ENCODE measurements at regions not wholly inside any gene's neighbourhood (a gene's known extent, or its start where the extent isn't known, plus 50 kb on each side); places are given as distances from the start of the nearest gene placed in this dataset.

DNA sequence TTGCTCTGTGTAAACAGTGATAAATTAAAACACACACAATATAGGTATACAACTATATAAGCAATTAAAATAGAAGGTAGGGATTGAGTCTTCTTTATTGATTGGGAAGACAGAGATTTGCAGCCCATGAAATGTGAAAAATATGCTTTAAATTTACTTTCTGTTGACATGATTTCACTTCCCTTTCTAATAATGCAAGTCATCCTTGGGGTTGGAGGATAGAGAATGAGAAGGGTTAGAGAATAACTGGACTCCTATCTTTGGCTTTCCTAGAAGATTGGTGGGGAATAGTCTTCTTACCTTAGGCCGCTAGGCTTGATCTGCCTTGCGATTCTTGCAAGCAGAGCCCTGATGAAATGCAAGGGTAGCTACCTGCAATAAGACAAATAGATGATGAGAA is 339.8 kb downstream of the NYAP2 start:
- TF ChIP-seq, protein P1, sequence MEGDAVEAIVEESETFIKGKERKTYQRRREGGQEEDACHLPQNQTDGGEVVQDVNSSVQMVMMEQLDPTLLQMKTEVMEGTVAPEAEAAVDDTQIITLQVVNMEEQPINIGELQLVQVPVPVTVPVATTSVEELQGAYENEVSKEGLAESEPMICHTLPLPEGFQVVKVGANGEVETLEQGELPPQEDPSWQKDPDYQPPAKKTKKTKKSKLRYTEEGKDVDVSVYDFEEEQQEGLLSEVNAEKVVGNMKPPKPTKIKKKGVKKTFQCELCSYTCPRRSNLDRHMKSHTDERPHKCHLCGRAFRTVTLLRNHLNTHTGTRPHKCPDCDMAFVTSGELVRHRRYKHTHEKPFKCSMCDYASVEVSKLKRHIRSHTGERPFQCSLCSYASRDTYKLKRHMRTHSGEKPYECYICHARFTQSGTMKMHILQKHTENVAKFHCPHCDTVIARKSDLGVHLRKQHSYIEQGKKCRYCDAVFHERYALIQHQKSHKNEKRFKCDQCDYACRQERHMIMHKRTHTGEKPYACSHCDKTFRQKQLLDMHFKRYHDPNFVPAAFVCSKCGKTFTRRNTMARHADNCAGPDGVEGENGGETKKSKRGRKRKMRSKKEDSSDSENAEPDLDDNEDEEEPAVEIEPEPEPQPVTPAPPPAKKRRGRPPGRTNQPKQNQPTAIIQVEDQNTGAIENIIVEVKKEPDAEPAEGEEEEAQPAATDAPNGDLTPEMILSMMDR (tag by site-specific recombination; IDR thresholded peaks at IDR 0.05): no peak
- TF ChIP-seq, protein P2, sequence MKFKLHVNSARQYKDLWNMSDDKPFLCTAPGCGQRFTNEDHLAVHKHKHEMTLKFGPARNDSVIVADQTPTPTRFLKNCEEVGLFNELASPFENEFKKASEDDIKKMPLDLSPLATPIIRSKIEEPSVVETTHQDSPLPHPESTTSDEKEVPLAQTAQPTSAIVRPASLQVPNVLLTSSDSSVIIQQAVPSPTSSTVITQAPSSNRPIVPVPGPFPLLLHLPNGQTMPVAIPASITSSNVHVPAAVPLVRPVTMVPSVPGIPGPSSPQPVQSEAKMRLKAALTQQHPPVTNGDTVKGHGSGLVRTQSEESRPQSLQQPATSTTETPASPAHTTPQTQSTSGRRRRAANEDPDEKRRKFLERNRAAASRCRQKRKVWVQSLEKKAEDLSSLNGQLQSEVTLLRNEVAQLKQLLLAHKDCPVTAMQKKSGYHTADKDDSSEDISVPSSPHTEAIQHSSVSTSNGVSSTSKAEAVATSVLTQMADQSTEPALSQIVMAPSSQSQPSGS (tag by site-specific recombination; IDR thresholded peaks at IDR 0.05; ENCODE audit: low read depth): no peak
- no peak for TF ChIP-seq TCF7L2 (IDR thresholded peaks at IDR 0.05; ENCODE audit: borderline replicate concordance, low read depth, low read length)
- TF ChIP-seq ZBTB8A (tag by site-specific recombination; IDR thresholded peaks at IDR 0.05): no peak
- no peak for TF ChIP-seq SP2 (tag by site-specific recombination; IDR thresholded peaks at IDR 0.05)
- TF ChIP-seq ZXDB (tag by site-specific recombination; IDR thresholded peaks at IDR 0.05): no peak
- no peak for TF ChIP-seq ZNF157 (tag by site-specific recombination; IDR thresholded peaks at IDR 0.05)
- TF ChIP-seq ZNF776 (tag by site-specific recombination; IDR thresholded peaks at IDR 0.05; ENCODE audit: borderline replicate concordance): no peak
